Adrenal gland (tissue), 9 donors: ENCODE measurements at regions not wholly inside any gene's neighbourhood (a gene's known extent, or its start where the extent isn't known, plus 50 kb on each side); places are given as distances from the start of the nearest gene placed in this dataset.

ENCODE experiments used
- DNase-seq, 7 donors: peaks; one replicate each; pipeline ENCODE4 v3.0.0-alpha.2; 2019 to 2020
- H3K27ac ChIP-seq, 5 donors: fragments of 200-600 bp; sonication (generic) in 4 of 5; 1 replicate in 3 of 5; 2 replicates in 2 of 5; pipeline versions ENCODE4 v1.5.1 to v1.8.0; 2016 to 2020; ENCODE audit warnings: mild to moderate bottlenecking in 1 of 5
- H3K27me3 ChIP-seq: fragments of 200-600 bp; 2 replicates; pipeline ENCODE4 v1.8.0; 2021
- H3K36me3 ChIP-seq, 2 donors: fragments of 200-600 bp; replicated peaks in 1 of 2; 1 replicate in 1 of 2; 2 replicates in 1 of 2; pipeline versions ENCODE4 v1.5.1 to v1.8.0; 2018 to 2022
- H3K4me1 ChIP-seq, 2 donors: fragments of 200-600 bp; replicated peaks in 1 of 2; 1 replicate in 1 of 2; 2 replicates in 1 of 2; pipeline versions ENCODE4 v1.5.1 to v1.8.0; 2018 to 2021
- H3K4me3 ChIP-seq, 4 donors: fragments of 200-600 bp; sonication (generic) in 3 of 4; one replicate each; pipeline ENCODE4 v1.5.1; 2016 to 2018
- H3K9me3 ChIP-seq, 3 donors: fragments of 200-600 bp; sonication (generic) in 1 of 3; replicated peaks in 1 of 3; 1 replicate in 2 of 3; 2 replicates in 1 of 3; pipeline versions ENCODE4 v1.5.1 to v1.8.0; 2016 to 2021
- CTCF ChIP-seq, 6 experiments: fragments of 450-650 bp in 4 of 6; fragments of 200-600 bp in 2 of 6; sonication (generic) in 1 of 6; IDR thresholded peaks; 1 replicate in 5 of 6; 2 replicates in 1 of 6; pipeline versions ENCODE4 v1.5.1 to v1.8.0; 2016 to 2021; ENCODE audit warnings: antibody characterized with exemption in 6 of 6, mild to moderate bottlenecking in 2 of 6, moderate library complexity in 1 of 6
- POLR2A ChIP-seq, 2 donors: fragments of 450-650 bp; IDR thresholded peaks; one replicate each; pipeline ENCODE4 v1.6.1; 2017; ENCODE audit warnings: antibody characterized with exemption in 2 of 2, mild to moderate bottlenecking in 2 of 2, moderate library complexity in 1 of 2
- WGBS, 4 donors: extraction: QIAGEN DNeasy Blood & Tissue Kit in 2 of 4; methylation state at CpG; one replicate each; pipeline versions ENCODE4 v1.1.5 to v1.1.7; 2013 to 2017; 5-methylcytosine and 5-hydroxymethylcytosine counted together
- intact Hi-C, 2 donors: fragments of 100-400 bp; cut with DNase I; formaldehyde crosslinking; loops; one replicate each; pipeline versions ENCODE4 v1.14.1 to v1.15.0; 2022 to 2023
- donor health status: healthy with polysubstance abuse.
- donor health status: Bipolar disorder and iron deficiency.
- donor health status: DM: yes; HTN: yes; CAD: no.
- donor health status: DM: no; HTN: no; CAD: no.
- donor health status: DM: no; HTN: no; CAD: no.

GRCh38 chr3:72185549-72186399 is 400.8 kb upstream of the PROK2 start:
- H3K27ac ChIP-seq: peak overlapping the region in 1 of 5 donors; percentile 61
- no peak overlapping the region for H3K4me3 ChIP-seq
- H3K36me3 ChIP-seq: no peaks in the 10 kb centered on the region
- peaks cover 0 to 11% of the 10 kb centered on the region in 2 donors for H3K4me1 ChIP-seq
- peak in 6 of 7 donors; percentile 36 to 65 (median 50) for DNase-seq
- H3K27me3 ChIP-seq: no peaks in the 10 kb centered on the region
- intact Hi-C loops: no loop called here
- no peaks in the 10 kb centered on the region for H3K9me3 ChIP-seq
- 40 to 51% (median 41%) methylated on average over 9 of the region's 9 CpGs for WGBS, 4 donors
- no peak for TF ChIP-seq CTCF (IDR thresholded peaks at IDR 0.05)
- TF ChIP-seq POLR2A (IDR thresholded peaks at IDR 0.05): no peak

GRCh38 chr3:72183489-72183888 is 398.5 kb upstream of the PROK2 start:
- Histone ChIP-seq H3K4me1 (peaks cover 0 to 11% of the 10 kb centered on the region in 2 donors), H3K9me3 (no peaks in the 10 kb centered on the region), H3K27ac (no peak overlapping the region), H3K4me3 (no peak overlapping the region), H3K27me3 (no peaks in the 10 kb centered on the region), H3K36me3 (no peaks in the 10 kb centered on the region)
- TF ChIP-seq CTCF (IDR thresholded peaks at IDR 0.05) (no peak), POLR2A (IDR thresholded peaks at IDR 0.05) (no peak)
- no peak for DNase-seq
- WGBS, 4 donors: 96 to 98% (median 97%) methylated on average over 5 of the region's 5 CpGs
- intact Hi-C loops: no loop called here

DNA sequence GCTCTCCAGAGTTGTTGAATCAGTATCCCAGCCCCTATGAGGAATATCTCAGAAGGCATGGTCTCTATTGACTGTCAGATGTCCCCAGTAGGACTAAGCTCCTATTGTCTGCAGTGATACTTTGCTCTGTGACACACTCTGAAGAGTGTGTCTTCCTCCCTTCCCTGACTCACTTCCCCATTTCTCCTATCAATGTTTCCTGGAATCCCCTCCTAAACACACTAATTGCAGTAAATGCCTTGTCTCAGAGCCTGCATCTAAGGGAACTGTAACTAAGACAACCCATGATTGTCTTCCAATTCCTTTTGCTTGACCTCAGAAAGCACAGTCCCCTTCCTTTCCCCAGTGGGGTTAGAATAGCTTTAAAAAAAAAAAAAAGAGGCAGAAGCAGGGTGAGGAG is 397.3 kb upstream of the PROK2 start:
- Histone ChIP-seq H3K36me3 (no peaks in the 10 kb centered on the region), H3K27me3 (no peaks in the 10 kb centered on the region), H3K4me3 (no peak overlapping the region), H3K9me3 (no peaks in the 10 kb centered on the region), H3K4me1 (peaks cover 0 to 11% of the 10 kb centered on the region in 2 donors), H3K27ac (no peak overlapping the region)
- TF ChIP-seq POLR2A (IDR thresholded peaks at IDR 0.05): no peak
- no peak for TF ChIP-seq CTCF (IDR thresholded peaks at IDR 0.05)
- intact Hi-C loops: no loop called here
- no peak for DNase-seq

DNA sequence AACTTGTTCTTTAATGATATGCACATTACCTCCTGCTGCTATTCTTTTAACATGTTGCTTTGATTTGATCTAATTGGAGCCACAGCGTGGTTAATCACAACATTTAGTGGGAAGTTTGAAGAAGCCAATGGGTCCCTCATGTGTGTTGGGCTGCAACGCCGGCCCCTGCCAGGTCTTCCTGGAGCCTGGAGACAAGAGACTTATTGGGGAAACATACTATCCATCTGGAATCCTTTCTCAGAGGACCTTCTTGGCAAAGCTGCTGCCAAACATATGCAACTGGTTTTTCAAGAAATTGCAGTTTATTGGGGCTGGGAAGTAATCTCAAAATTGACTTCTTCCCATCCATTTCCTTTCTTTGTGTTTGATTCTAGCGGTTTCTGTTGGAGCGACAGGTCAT is 396.3 kb upstream of the PROK2 start:
- Histone ChIP-seq H3K36me3 (no peaks in the 10 kb centered on the region), H3K27ac (no peak overlapping the region), H3K4me3 (no peak overlapping the region), H3K9me3 (no peaks in the 10 kb centered on the region), H3K4me1 (peaks cover 0 to 6% of the 10 kb centered on the region in 2 donors), H3K27me3 (no peaks in the 10 kb centered on the region)
- TF ChIP-seq POLR2A (IDR thresholded peaks at IDR 0.05) (no peak), CTCF (IDR thresholded peaks at IDR 0.05) (no peak)
- DNase-seq: no peak
- intact Hi-C loops: no loop called here
- 64 to 81% (median 78%) methylated on average over 5 of the region's 5 CpGs for WGBS, 4 donors
